Activated naive CD4-positive, alpha-beta T cell (primary cell): ENCODE measurements at regions not wholly inside any gene's neighbourhood (a gene's known extent, or its start where the extent isn't known, plus 50 kb on each side); places are given as distances from the start of the nearest gene placed in this dataset.

Experiments
- DNase-seq, 4 experiments: peaks; one replicate each; lab custom pipeline; 2025; lab: John Stamatoyannopoulos, UW

- DNase-seq, result no peak
These were observed 119.9 kb upstream of the NCOR2 start for GRCh38 chr12:124687174-124687902.

DNA sequence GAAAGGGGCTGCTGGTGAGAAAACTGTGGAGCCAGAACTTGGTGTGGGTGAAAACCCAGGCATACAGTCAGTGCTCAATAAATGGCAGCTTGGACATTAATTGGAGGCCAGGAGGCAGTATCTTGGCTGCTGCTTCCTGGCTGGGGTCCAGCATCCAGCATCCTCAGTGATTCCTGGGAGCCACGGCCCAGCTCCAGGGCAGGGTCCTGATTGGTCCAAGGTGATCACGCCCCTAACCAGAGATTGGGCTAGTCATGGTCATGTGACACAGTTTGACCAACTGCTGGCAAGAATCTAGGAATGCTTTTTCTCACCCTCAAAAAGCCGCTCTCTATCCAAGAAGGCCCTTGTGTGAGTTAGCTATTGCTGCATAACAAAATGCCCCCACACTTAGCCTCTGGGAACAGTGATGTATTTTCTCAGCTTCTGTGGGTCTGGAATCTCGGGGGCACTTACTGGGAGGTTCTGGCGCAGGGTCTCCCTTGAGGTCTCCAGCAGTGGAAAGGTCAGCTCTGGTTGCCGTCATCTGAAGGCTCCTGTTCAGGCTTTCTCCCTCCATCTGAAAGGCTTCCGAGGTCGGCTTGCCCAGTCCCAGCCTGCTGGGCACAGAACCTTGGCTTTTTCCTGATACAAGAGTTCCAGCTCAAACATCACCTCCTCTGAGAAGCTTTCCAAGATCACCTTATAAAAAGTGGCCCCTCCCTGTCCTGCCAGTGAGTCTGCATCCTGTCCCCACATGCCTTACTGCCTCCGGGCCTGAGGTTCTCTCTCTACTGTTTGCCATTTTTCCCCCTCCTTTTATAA is 119.2 kb upstream of the NCOR2 start:
- DNase-seq, result no peak

- DNase-seq, result no peak
These were observed 118.4 kb upstream of the NCOR2 start for GRCh38 chr12:124685689-124686369.

GRCh38 chr12:124684971-124685688 is 117.7 kb upstream of the NCOR2 start:
- no peak for DNase-seq

DNA sequence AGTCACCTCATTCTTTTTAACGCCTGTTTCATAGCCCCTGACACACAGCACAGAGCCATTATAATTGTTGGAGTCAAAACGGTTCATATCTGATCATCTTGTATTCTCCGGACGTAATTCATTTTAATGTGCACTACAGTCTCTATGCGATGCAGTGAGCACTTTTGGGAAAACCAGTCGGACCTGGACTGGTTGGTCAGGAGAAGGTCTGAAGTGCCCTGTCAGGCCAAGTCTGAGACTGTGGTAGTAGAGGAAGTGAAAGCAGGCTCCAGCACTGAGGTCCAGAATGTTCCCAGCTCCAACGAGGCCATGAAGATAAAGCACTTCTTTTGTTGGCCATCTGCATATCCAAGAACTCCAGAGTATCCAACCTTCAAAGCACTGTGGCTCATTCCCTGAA is 117.1 kb upstream of the NCOR2 start:
- no peak for DNase-seq

DNA sequence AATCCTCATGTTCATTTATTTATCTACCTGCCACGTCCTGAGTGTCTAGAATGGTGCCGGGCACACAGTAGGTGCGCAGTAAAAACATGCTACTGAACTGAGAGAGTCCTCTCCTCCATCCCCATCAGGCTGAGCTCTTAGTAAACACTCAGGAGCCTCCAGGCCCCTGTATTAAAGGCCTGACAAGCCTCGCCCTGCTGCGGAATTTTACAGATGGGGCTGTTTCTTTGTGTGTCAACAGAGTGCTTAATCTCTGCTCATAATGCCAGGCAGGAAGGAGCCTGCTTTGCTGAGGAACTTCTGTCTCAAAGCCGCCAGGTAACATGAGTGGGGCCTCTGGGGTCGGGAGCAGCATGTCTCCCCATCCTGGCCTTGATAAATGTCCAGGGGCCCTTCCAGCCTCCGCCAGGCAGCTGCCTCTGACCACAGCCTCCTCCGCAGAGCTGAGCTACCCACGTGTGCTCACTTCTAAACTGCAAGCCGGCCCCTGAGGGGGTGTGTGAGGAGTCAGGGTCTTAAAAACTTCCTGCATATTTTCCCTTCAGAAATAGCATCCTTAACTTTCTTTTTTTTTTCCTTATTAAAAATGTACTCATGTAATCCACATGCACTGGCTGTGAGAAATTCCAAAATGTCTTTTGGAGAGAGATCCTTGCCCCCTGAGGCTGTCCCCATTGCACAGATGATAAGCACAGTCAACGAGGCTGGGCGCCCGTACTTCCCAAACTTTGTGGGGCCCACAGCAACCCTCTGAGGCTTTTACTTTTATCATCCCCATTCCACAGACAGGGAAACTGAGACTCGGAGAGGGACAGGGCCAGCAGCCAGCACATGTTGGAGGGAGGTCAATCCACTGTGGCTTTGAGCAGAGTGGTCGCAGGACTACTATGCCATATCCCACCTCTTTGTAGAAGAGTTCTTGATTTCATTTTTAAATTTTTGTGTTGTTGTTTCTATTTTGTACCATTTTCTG is 116.0 kb upstream of the NCOR2 start:
- no peak for DNase-seq

DNA sequence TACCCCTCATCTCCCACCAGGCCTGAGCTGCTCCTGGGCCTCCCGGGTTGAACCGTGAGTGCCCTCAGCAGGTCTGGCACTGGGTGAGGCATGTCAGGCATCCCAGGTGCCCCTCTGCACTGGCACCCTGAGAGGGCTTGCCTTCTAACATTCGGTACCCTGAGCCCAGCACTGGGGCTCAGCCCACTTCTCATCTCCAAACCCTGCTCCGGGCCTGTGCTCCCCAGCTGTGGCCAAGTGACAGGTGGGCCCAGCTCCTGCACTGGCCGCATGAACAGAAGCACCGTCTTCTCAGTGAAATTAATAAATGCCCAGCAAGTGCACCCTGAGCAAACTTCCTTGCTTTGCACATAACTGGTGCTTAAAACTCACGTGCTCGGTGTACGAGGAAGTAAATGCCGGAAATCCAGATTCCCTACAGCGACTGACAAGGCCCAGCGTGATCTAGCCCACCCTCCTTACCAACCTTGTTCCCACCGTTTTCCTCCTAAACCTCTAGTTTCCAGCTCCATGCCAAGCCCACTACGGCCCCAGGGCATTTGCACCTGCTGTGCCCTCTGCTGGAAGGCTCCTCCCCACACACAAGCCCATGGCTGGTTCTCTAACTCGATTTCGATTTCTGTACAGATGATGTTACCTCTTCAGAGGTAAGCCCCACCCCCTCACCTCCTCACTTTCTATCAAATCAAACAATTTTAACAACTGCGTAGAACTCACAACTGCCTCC is 115.2 kb upstream of the NCOR2 start:
- DNase-seq, result no peak

DNA sequence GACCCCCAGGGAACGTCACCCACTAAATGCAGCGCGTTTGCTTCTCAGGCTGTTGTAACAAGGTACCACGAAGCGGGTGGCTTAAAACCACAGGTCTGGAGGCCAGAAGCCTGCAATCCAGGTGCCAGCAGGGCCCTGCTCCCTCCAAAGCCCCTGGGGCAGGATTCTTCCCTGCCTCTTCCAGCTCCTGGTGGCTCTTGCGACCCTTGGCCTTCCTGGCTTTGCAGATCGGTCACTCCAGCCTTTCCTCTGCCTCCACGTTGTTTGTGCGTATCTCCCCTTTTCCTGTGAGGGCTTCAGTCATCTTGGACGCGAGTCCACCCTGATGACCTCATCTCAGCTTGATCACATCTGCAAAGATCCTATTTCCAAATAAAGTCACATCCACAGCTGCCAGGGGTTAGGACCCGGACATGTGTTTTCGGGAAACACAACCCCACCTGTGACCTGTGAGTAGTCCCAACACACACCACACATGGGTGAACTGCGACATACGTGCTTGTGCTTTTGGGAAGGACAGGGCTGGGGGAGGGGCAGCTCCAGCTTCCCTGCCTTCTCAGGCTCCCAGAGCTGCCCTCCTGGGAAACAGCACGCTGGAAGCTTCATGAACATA is 114.5 kb upstream of the NCOR2 start:
- no peak for DNase-seq

GRCh38 chr12:124680863-124681778 is 113.7 kb upstream of the NCOR2 start:
- no peak for DNase-seq

- no peak for DNase-seq
These were observed 112.3 kb upstream of the NCOR2 start for GRCh38 chr12:124679533-124680371.

GRCh38 chr12:124679047-124679446 is 111.6 kb upstream of the NCOR2 start:
- no peak for DNase-seq

GRCh38 chr12:124678421-124678893 is 111.0 kb upstream of the NCOR2 start:
- DNase-seq, result no peak

DNA sequence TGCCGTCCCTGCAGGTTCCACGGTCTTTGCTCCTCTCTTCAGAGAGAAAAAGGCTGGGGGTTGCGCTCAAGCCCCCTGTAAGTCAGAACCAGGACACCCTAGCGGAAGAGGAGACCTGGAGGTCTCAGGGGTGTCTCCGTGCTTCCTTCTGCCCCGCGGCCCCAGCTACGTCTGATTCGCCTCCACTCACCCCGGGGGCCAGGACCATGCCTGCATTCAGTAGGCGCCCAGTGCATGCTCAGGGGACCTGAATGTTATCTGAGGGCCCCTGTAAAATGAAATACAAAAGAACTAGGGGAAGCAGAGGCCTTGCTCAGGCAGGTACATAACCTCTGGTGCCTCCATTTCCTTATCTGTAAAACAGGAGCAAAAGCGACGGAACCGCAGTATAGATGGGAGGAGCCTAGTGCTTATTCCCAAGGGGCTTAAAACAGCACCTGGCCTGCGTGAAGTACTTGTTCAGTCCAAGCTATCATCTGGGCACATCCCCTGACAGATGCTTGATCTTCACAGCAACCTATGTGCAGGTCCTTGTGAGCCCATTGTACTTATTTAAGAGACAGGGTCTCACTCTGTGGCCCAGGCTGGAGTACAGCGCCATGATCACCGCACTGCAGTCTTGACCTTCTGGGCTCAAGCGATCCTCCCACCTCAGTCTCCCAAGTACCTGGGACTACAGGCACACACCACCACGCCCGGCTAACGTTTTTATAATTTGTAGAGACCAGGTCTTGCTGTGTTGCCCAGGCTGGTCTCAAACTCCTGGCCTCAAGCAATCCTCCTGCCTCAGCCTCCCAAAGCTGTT is 110.3 kb upstream of the NCOR2 start:
- no peak for DNase-seq

DNA sequence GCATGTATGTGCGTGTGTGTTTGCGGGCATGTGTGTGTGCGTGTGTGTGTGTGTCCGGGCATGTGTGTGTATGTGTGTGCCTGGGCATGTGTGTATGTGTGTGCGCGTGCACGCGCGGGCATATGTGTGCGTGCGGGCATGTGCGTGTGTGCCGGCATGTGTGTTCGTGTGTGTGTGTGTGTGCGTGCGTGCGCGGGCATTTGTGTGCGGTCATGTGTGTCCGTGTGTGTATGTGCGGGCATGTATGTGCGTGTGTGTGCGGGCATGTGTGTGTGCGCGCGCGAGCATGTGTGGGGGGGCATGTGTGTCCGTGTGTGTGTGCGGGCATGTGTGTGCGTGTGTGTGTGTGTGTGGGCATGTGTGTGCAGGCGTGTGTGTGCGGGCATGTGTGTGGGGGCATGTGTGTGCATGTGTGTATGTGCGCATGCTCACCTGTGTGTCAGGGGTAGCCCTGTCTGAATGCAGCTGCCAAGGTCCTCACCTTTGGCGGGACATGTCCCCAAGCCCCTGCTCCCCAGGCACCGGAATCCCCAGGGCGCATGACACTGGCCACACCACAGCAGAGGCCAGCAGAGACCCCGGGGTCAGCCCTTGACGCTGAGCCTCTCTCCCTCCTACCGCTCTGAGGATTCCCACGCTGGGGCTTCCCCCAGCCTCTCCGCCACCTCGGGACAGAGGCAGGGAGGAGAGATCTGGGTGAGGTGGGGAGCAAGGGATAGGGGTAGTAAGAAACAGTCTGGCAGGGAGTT is 109.5 kb upstream of the NCOR2 start:
- DNase-seq, result no peak

GRCh38 chr12:124675881-124676713 is 108.7 kb upstream of the NCOR2 start:
- DNase-seq, result no peak
